GM19452 (cell line): ENCODE measurements at regions not wholly inside any gene's neighbourhood (a gene's known extent, or its start where the extent isn't known, plus 50 kb on each side); places are given as distances from the start of the nearest gene placed in this dataset.

Experiments
- ATAC-seq: cut with Tn5 transposase; IDR thresholded peaks from one replicate; pipeline ENCODE4 v1.9.1; 2021; ENCODE audit not compliant: unreplicated experiment

DNA sequence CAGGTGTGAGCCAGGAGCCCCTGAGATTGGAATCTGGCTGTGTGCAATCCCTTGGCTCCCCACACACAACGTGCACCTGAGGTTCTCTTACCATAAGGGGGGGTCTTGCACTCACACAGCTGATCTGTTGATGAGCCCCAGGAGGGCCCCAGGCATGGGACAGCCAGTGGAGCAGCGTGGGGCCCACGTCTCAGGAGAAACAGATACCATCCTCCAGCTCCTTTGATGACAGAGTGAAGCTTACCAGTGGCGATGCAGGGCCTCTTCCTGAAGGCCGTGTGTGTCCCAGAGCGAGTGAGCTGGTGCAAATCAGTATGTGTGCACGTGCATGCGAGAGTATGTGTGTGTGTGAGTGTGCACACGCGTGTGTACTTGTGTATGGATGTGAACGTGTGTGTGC is 287.4 kb downstream of the IRX1 start:
- ATAC-seq: no peak

DNA sequence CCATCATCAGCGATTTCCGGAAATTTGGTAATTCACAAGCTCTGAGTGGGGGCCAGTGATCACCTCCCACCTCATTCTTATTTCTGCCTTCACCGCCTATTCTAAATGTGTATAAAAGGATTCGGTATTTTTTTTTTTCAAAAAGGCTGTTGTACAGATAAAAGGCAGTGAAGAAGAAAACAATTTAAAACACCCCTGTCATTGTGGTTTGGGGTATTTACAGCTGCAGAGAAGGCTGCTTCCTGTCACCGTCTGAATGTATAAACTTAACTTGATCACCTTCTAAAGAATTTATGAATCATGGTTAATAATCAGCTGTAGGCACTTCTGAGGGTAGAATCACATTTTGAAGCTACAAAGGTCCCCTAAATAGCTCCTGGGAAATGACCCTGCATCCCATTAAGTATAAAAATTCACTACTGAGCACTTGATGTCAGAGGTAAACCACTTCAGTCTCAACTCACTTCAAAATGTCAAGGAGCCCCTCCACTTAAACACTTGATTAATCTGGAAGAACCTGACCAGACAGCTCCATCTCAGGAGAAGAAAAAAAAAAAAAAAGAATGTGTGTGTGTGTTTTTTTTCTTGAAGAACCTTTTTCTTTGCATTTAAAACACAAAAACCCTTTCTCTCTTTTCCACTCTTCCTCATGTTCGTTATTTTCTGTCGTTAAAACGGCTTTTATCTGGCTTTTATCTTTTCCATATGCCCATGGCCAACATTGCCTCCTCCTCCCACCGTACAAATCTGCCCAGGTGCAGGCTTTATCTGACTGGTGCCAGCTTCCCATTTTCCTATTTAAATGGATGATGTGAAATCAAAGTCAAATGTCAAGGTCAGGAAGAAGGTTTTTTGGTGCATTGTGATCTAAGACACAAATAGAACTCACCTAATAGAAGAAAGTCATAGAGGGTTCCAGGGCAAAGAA is 291.2 kb downstream of the IRX1 start:
- no peak for ATAC-seq

DNA sequence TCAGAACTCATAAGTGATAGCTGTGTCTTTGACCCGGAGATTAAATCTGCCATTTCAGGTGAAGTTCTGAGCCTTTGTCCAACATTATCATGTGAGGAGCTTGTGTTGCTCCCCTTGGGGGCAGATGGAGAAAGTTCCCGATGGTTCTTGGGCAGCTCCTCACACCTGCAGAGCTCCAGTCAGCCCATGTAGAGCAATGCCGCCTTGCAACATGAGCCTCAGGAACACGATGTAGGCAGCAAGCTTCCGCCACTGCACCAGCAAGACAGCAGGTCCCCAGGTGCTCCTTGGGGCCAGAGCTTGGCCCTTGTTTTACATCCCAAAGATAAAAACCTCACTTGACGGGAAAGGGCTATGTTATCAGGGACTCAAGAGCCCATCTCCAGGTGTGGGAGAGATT is 292.7 kb downstream of the IRX1 start:
- no peak for ATAC-seq

DNA sequence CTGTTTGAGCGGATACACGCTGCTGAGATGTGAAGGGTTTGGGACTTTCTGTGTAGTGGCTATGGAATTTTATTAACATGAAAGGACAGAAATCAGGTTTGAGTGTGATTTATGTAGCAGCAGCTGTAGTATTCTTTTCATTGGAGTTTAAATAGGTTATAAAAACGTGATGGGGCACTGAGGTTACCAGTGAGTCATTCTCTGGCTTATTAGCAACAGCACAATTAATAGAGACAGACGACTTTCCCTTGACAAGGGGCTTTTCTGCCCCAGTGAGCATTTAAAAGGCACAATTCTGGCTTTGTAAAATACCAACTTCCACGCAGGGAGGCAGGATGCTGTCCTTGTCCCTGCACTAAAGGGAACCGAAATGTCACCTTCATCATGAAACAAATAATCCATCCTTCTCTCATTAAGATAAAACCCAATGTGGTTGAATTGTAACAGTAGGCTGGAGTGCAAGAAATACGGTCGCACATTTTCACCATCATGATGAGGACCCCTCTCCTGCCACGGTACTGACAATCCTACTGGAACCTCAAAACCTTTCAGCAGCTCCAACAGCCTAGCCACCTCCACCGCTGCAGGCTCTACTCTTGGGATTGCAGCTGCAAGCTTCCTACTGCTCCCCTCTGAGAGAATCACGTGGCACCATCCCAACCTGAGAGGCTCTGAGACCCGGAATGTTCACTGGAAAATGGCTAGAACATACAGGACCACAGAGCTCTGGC is 293.9 kb downstream of the IRX1 start:
- ATAC-seq: no peak

DNA sequence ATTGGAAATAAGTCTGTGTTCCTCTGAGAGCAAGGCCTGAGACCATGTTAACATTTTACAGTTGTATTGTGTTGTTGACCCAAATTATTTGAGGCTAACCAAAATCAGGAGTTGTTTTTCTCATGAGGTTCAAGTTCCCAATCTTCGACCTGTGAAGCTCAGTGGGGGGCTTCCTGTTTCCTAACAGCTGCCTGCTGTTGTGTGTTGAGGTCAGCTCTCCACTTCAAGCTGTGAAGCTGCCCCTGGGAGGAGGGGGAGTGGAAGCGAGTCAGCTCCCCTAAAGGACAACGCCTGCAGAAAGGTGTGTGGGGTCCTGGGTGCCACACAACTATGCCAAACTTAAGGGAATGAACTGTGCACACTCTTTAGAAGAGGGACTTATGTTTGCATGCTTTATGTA is 295.5 kb downstream of the IRX1 start:
- ATAC-seq: no peak

DNA sequence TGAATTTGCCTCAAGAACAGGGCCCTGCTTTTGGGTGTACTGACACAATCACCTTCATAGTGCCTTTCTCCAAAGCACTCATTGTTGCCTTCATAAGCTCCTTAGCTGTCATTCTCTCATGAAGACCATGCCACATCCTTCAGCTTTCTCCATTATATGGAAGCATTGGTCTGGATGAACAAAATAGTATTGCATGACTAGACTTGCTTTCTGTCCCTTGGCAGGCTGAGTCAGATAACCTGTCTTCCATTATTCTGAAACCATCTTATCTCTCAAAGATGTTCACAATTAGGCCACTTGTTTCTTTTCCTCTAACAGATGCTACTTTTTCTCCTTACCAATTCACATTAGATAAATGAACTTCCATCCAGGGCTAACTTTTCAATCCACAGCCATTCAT is 297.9 kb downstream of the IRX1 start:
- no peak for ATAC-seq

DNA sequence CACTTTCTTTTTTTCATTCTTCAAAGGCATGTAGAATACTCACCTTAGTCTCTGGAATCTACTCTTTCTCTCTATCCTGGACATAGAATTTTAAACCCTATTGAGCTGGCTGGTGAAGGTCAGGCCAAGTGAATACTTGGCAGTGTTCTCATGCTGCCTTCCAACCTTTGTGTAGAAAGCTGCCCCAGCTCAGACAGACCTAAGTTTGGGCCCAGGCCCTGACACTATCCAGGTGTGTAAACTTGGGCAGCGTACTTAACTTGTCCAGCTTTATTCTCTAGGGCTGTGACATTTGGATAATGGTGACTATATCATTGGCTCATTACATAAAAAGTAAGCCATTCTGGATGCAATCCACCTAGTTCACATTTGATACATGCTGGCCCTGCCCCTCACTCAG is 298.3 kb downstream of the IRX1 start:
- no peak for ATAC-seq

DNA sequence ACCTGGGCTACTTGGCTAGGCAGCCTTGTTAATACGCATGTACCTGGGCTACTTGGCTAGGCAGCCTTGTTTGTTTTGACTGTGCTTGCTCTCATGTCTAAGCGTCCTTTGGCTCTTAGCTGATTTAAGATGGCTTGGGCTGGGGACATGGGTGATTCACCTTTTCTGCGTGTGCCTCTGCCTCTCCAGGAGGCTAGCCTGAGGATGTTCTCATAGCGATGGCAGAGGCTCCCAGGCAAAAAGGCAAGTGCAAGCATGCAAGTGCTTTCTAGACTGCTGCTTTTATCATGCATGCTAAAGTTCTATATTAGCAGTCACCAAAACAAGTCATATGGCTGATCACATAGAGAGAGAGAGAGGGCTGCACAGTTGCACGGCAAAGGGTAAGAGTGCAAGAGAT is 300.5 kb downstream of the IRX1 start:
- ATAC-seq: no peak

DNA sequence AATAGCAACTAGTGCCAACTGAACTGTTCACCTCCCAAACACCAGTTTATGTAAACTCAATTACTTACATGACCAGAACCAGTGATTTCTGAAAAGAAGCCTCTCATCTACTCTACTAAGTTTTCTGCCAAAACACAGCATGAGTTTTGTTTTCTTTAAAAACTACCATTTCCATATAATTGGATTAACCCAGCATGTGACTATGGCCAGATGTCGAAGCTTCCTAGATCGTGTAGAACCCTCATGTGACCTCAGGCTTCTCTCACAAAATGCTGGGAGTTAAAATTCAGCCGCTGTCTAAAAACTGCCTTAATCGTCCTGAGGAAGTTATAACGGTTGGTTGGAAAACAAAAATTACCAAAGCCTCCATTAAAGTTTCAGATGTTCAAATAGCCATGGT is 303.5 kb downstream of the IRX1 start:
- ATAC-seq: no peak

DNA sequence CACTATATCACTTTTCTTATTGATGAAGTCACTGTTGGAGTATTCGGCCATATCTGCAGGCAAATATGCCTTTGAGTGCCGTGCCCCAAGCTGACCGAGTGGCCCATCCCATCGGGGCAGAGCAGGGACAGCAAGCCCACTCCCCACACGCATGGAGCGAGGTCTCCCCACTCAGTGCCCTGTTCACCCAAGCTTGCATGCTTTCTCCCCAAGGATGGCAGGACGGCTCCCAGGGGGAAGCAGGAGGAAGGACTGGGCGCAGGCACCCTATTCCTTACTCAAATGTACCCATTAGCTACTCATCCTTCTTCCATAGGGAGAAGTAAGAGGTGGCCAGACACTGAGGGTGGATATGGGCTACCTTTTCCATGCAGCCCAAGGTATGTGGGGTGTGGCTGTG is 309.0 kb downstream of the IRX1 start:
- ATAC-seq: no peak

DNA sequence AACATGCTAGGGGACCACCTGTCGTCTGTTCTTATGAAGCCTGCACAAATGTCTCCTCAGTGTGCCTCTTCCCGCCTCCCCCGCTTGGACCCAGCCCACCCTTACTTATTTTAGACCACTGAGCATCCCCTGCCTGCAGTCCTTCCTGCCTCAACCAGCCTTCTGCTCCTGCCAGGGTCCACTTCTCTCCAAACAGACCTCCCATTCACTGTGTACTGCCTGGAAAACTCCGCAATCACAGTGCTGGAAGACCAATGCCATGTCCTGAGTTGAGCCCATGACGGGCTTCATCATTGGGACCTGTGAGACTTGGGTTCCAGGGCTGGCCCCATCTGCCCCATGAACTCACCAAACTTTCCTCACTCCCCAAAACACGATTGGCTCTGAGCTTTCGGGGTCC is 309.4 kb downstream of the IRX1 start:
- no peak for ATAC-seq

DNA sequence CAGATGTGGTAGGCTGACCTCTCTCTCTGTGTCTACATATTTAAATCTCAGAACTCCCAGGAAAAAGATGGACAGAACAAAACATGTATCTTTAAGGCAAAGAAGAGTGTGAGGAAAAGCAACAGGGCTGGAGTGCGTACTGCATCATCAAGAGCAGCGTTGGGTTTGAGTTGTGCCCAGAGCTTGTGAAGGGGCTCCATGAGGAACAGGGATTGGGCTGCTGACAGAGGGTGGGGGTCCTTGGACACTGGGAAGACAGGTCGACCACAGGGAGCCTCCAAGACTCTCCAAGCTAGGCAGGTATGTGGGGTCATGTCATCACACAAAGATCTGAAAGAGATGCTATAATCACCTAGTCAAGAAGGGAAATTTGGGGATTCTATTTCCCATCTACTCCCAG is 309.9 kb downstream of the IRX1 start:
- no peak for ATAC-seq

DNA sequence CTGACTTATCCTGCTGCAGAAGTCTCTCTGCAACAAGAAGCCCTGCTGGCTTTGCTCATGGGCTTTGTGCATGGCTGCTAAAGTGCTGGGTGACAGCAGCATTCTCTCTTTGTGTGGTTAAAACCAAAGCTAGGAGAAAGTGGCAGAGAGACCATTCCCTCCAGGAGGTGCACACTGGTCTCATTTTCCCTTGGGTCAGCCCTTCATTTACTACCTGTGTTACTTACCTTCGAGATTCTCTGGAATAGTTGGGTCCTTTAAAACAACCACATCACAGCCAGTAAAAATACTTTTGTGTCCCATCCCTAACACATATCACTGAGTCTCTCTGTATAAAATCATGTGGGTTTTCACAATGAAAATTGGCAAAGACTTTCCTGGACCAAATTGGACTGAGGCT is 315.5 kb downstream of the IRX1 start:
- ATAC-seq: no peak

DNA sequence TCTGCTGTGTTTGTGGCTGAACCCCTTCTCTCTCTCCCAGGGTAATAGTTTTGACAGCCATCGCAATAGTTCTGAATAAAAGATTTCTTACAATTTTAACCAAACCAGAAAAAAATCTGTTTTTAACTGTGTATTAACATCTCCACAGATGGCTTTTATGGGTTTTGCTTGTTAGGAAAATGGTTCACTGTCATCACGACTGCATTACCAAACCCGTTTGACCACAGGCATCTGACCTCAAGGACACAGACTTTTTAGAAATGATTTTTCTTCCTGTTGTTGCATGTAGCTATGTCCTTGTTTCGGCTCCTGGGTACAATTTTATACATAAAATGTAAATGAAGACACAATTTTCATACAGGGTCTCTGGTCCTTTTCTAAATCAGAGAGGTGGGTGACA is 316.1 kb downstream of the IRX1 start:
- no peak for ATAC-seq

DNA sequence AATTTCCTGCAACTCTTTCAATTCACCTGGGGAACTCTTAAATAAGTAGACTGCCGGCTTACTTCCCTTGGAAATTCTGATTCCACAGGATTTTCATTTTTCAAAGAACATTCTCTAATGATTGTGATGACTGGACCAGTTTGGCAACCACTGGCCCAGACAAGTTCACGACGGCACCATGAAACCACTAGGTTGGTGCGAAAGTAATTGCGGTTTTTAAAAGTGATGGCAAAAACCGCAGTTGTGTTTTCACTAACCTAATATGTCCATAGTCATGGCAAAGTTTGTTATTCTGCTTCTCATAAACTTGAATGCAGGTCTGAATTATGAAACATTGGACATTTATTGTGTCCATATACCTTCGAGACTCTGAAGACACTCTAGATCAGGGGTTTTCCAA is 317.2 kb downstream of the IRX1 start:
- no peak for ATAC-seq

DNA sequence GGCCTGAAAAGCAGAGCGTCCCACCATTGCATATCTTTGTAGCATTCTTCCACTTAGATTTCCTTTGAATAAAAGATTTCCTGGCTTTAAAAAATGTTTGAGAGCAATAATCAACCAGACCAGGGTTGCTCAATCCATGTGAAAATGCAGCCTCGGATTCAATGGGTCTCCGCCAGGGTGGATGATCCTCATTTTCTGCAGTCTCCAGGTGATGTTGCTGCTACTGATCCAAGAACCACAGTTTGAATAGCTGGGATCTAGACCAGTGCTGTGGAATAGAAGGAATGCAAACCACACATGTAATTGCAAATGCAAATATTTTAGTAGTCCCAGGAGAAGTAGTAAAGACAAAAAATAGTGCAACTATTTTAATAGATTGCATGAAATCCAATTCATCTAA is 317.6 kb downstream of the IRX1 start:
- ATAC-seq: no peak

DNA sequence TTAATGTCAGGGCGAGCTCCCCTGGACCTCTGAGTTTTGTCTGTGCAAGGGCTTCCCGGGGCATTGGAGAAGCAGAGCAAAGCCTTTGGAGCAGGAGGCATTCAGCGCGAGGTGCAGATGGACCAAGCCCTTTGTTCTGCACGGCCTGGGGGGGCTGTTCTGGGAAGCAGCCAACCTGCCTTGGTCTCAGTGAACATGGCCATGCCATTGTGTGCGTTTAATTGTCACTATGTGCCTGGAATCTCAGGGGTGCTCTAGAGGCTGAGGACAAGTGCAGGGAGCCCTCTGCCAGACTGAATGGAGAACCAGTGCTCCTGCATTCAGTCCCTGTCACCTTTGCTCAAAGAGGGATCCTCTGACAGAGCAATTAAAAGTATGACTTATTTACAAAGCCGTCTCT is 329.4 kb downstream of the IRX1 start:
- ATAC-seq: no peak

DNA sequence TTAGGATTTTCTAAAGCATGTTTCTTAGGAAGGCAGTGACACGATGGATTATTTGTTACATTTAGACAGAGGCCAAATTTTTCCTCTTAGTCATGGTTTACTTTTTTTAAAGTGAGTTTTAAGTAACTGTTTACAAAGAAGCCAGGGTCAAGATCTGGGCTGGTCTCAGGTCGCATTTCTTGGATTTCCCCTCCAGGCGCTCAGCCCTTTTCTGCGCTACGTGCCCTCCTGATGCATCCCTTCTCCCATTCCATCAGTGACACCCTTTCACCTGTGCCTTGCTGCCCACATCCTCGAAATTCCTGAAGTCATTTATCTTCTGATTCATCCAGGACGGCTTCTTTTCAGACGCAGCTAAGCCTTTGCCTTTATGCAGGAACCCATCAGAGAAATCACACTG is 330.3 kb downstream of the IRX1 start:
- no peak for ATAC-seq

DNA sequence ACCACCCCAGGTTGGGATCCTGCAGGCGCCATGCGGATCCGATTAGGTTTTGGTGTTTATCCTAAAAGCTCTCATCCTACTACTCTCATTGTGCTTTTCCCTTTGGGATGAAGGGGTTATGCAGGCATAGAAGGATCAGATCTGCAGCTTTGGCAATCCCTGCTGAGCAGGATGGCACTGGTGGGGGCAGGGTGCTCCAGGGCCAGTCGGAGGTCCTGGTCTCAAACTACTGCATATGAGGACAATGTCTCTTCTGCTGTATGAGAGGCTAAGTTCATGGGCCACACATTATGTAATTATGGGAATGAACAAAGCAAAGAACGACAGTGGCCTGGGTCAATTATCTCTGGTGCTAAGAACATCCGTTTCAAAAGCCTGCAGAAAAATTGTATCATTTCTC is 334.2 kb downstream of the IRX1 start:
- ATAC-seq: no peak

DNA sequence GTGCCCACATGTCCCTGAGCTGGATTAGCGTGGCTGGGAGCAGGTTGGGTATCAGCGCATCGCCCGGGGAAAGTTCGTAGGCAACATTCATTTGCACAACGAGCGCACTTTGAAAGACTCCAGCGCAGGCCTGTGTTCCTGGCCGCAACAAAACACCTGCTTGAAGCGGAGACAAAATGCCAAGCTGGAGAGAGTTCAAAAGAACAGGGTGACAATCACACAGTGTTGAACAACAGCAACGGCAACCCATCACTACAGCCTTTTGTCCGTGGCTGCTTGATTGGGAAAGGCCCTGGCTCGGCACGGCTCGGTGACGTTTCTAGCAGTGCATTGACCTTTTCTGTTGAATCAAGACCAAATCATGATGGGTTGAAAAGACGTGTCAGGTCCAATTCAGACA is 336.3 kb downstream of the IRX1 start:
- ATAC-seq: no peak

DNA sequence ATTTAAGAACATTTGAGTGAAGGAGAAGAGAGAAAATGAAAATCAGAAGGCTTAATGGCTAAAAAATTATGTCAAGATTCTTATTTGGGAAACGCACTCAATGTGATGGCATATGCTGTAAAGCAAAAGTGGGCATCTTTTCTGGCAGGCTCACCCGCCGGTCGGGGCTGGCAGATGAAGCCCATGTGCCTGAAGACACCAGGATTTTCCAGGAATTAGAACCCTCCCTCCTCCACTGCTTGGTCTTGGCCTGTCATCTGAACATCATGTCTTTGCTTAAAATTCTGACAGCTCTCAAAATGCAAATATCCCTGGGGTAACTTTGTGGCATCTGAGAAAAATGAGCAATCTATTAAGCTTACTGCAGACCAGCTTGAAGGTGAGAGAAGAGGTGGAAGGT is 337.9 kb downstream of the IRX1 start:
- ATAC-seq: no peak

DNA sequence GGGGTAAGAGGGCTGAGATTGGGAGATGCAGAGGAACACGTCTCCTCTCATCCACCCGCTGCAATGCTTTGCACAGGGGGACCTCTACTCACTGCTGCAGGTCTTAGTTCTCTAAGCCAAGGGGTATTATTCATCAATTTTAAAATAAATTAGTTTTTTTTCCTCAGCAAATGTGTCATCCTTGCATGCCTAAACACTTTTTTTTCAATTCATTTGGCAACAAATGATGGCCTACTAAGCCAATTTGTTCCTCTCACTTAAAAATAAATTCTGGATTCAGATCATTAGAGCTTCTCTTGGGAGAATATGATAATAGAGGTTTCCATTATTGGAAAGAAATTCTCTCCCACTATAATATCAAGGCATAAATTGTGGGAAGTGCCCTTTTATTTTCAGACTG is 338.3 kb downstream of the IRX1 start:
- ATAC-seq: no peak

DNA sequence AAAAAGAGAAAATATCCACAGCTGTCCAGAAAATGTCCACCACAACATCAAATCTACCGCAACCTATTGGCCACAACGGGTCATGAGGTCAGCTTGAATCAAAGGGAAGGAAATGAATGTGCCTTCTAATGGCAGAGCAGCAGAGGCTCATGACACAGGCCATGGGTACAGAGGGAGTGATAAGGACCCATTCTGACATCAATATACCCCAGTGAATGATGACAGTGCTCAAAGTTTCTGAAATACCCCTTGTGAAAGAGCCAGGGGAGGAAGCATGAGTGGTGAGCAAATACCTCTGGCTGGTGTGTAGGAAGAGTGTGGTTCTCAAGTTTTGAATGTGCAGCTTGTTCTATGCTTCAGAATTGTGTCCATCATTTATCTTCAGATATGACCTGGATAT is 348.2 kb downstream of the IRX1 start:
- no peak for ATAC-seq
